GM21825 (cell line): ENCODE measurements at regions not wholly inside any gene's neighbourhood (a gene's known extent, or its start where the extent isn't known, plus 50 kb on each side); places are given as distances from the start of the nearest gene placed in this dataset.
"Not testable (repeated sequence)": the region's sequence is repeated elsewhere in the genome, so short reads cannot be mapped to it uniquely, and the experiment has no call there.

Source experiments
- ATAC-seq: cut with Tn5 transposase; IDR thresholded peaks from one replicate; pipeline ENCODE4 v1.9.1; 2021; ENCODE audit warnings: mild to moderate bottlenecking, moderate library complexity; ENCODE audit not compliant: unreplicated experiment

- ATAC-seq: no peak
These were observed 876.5 kb upstream of the B3GALT2 start for GRCh38 chr1:194062962-194063361.

GRCh38 chr1:194062526-194062925, 876.1 kb upstream of the B3GALT2 start:
- no peak for ATAC-seq

GRCh38 chr1:194060481-194060880, 874.1 kb upstream of the B3GALT2 start:
- no peak for ATAC-seq

- ATAC-seq: not testable (repeated sequence)
These were observed 871.9 kb upstream of the B3GALT2 start for GRCh38 chr1:194058268-194058667.

GRCh38 chr1:194056169-194056568, 869.8 kb upstream of the B3GALT2 start:
- ATAC-seq: no peak

- ATAC-seq: no peak
These were observed 869.1 kb upstream of the B3GALT2 start for GRCh38 chr1:194055536-194055935.

GRCh38 chr1:194052514-194053338, 866.3 kb upstream of the B3GALT2 start:
- peak; percentile 61 for ATAC-seq

- ATAC-seq: no peak
These were observed 861.5 kb upstream of the B3GALT2 start for GRCh38 chr1:194047921-194048320.

GRCh38 chr1:194047206-194047605, 860.8 kb upstream of the B3GALT2 start:
- no peak for ATAC-seq

GRCh38 chr1:194045416-194045815, 859.0 kb upstream of the B3GALT2 start:
- no peak for ATAC-seq

- no peak for ATAC-seq
These were observed 858.5 kb upstream of the B3GALT2 start for GRCh38 chr1:194044892-194045291.

- ATAC-seq: no peak
These were observed 857.8 kb upstream of the B3GALT2 start for GRCh38 chr1:194043984-194044755.

GRCh38 chr1:194042736-194043135, 856.3 kb upstream of the B3GALT2 start:
- no peak for ATAC-seq

GRCh38 chr1:194040496-194040895, 854.1 kb upstream of the B3GALT2 start:
- ATAC-seq: no peak

GRCh38 chr1:194039578-194039977, 853.2 kb upstream of the B3GALT2 start:
- ATAC-seq: no peak

- no peak for ATAC-seq
These were observed 847.2 kb upstream of the B3GALT2 start for GRCh38 chr1:194033646-194034045.

GRCh38 chr1:194028002-194028401, 841.6 kb upstream of the B3GALT2 start:
- ATAC-seq: no peak

GRCh38 chr1:194026422-194026821, 840.0 kb upstream of the B3GALT2 start:
- no peak for ATAC-seq

- no peak for ATAC-seq
These were observed 838.2 kb upstream of the B3GALT2 start for GRCh38 chr1:194024659-194025058.

- no peak for ATAC-seq
These were observed 827.6 kb upstream of the B3GALT2 start for GRCh38 chr1:194014014-194014413.

- no peak for ATAC-seq
These were observed 827.1 kb upstream of the B3GALT2 start for GRCh38 chr1:194013561-194013960.

- no peak for ATAC-seq
These were observed 817.7 kb upstream of the B3GALT2 start for GRCh38 chr1:194004146-194004545.
